ENCODE measurements at regions not wholly inside any gene's neighbourhood (a gene's known extent, or its start where the extent isn't known, plus 50 kb on each side); places are given as distances from the start of the nearest gene placed in this dataset.

DNA sequence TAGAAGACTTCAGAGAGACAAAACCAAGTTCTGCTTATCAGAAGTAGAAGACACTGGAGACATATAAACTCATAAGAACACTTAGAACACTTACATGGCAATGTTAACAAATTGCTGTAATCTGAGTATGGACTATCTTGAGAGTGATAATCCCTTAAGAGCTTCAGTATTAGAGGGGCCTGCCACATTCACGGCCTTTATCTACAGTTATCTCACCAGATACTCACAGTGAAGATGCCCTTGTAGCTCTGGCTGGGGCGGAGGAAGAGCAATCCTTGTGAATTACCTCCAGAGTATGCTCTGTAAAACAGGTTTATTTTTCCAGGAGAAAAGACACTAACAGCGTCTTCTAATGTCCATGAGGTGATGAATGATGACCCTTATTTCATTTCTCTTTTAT lies 762.8 kb downstream of the FAM181B start:
- TF ChIP-seq LEF1 (IDR thresholded peaks at IDR 0.05; ENCODE audit: borderline replicate concordance): no peak
- TF ChIP-seq SUZ12 (IDR thresholded peaks at IDR 0.05): no peak
- no peak for TF ChIP-seq NFRKB (IDR thresholded peaks at IDR 0.05)
- TF ChIP-seq BHLHE40 (IDR thresholded peaks at IDR 0.05; ENCODE audit: borderline replicate concordance): no peak
